Liver (tissue), 8 donors: ENCODE measurements at regions not wholly inside any gene's neighbourhood (a gene's known extent, or its start where the extent isn't known, plus 50 kb on each side); places are given as distances from the start of the nearest gene placed in this dataset.

Experiments used
- DNase-seq: peaks from one replicate; pipeline ENCODE4 v3.0.0-alpha.2; 2017; ENCODE audit warnings: low spot score
- H3K27ac ChIP-seq, 2 donors: one replicate each; pipeline ENCODE4 v1.7.0; 2013; ENCODE audit warnings: inconsistent platforms in 2 of 2, low read length in 2 of 2, control low read depth in 1 of 2, low read depth in 1 of 2, mild to moderate bottlenecking in 1 of 2
- H3K27me3 ChIP-seq, 4 donors: one replicate each; pipeline versions ENCODE4 v1.6.1 to v1.7.0; 2013; ENCODE audit warnings: low read length in 3 of 4, inconsistent platforms in 1 of 4, mild to moderate bottlenecking in 1 of 4, moderate library complexity in 1 of 4; ENCODE audit not compliant: control insufficient read depth in 4 of 4, insufficient read depth in 4 of 4
- H3K36me3 ChIP-seq, 4 donors: one replicate each; pipeline versions ENCODE4 v1.6.1 to v1.7.0; 2013; ENCODE audit warnings: low read length in 3 of 4, mild to moderate bottlenecking in 3 of 4, low read depth in 1 of 4, moderate library complexity in 1 of 4; ENCODE audit not compliant: control insufficient read depth in 4 of 4, insufficient read depth in 3 of 4
- H3K4me1 ChIP-seq, 4 donors: one replicate each; pipeline versions ENCODE4 v1.6.1 to v1.7.0; 2013; ENCODE audit warnings: low read length in 3 of 4, mild to moderate bottlenecking in 3 of 4, moderate library complexity in 1 of 4; ENCODE audit not compliant: control insufficient read depth in 4 of 4, insufficient read depth in 4 of 4
- H3K4me3 ChIP-seq, 3 donors: one replicate each; pipeline versions ENCODE4 v1.6.1 to v1.7.0; 2013; ENCODE audit warnings: low read length in 3 of 3, control low read depth in 1 of 3, low read depth in 1 of 3, mild to moderate bottlenecking in 1 of 3
- H3K9ac ChIP-seq, 2 donors: one replicate each; pipeline ENCODE4 v1.7.0; 2013; ENCODE audit warnings: low read length in 2 of 2, mild to moderate bottlenecking in 2 of 2, moderate library complexity in 2 of 2, control low read depth in 1 of 2, low read depth in 1 of 2
- H3K9me3 ChIP-seq, 4 donors: one replicate each; pipeline versions ENCODE4 v1.6.1 to v1.7.0; 2013; ENCODE audit warnings: low read length in 3 of 4; ENCODE audit not compliant: control insufficient read depth in 4 of 4
- ATF3 ChIP-seq: IDR thresholded peaks from 2 replicates; pipeline ENCODE4 v1.6.1; 2016; ENCODE audit warnings: antibody characterized with exemption
- CTCF ChIP-seq: fragments of 150-350 bp; IDR thresholded peaks from 2 replicates; pipeline ENCODE4 v1.5.1; 2017; ENCODE audit warnings: improper control_type of control experiment, low read depth, low read length; ENCODE audit not compliant: missing input control
- EGR1 ChIP-seq, 2 donors: IDR thresholded peaks; 2 replicates each; pipeline ENCODE4 v1.6.1; 2016 to 2018; ENCODE audit warnings: antibody characterized with exemption in 2 of 2, low read depth in 2 of 2
- FOXA1 ChIP-seq: IDR thresholded peaks from 2 replicates; pipeline ENCODE4 v1.6.1; 2016; ENCODE audit warnings: antibody characterized with exemption
- FOXA2 ChIP-seq: IDR thresholded peaks from 2 replicates; pipeline ENCODE4 v1.6.1; 2016; ENCODE audit warnings: antibody characterized with exemption
- HNF4A ChIP-seq, 2 donors: conservative IDR thresholded peaks; 2 replicates each; pipeline ENCODE4 v1.6.1; 2016; ENCODE audit warnings: antibody characterized with exemption in 2 of 2, mild to moderate bottlenecking in 2 of 2
- HNF4G ChIP-seq: IDR thresholded peaks from 2 replicates; pipeline ENCODE4 v1.6.1; 2016; ENCODE audit warnings: antibody characterized with exemption
- JUND ChIP-seq, 2 donors: IDR thresholded peaks; 2 replicates each; pipeline ENCODE4 v1.6.1; 2016; ENCODE audit warnings: antibody characterized with exemption in 2 of 2
- MAX ChIP-seq: IDR thresholded peaks from 2 replicates; pipeline ENCODE4 v1.6.1; 2016; ENCODE audit warnings: antibody characterized with exemption
- NR2F2 ChIP-seq: IDR thresholded peaks from 2 replicates; pipeline ENCODE4 v1.6.1; 2016; ENCODE audit warnings: antibody characterized with exemption
- RAD21 ChIP-seq, 2 donors: IDR thresholded peaks; 2 replicates each; pipeline ENCODE4 v1.6.1; 2016; ENCODE audit warnings: antibody characterized with exemption in 2 of 2, mild to moderate bottlenecking in 2 of 2
- REST ChIP-seq: IDR thresholded peaks from 2 replicates; pipeline ENCODE4 v1.6.1; 2016; ENCODE audit warnings: antibody characterized with exemption, mild to moderate bottlenecking
- RXRA ChIP-seq, 2 donors: IDR thresholded peaks; 2 replicates each; pipeline ENCODE4 v1.6.1; 2017 to 2018; ENCODE audit warnings: antibody characterized with exemption in 2 of 2, mild to moderate bottlenecking in 1 of 2
- TAF1 ChIP-seq: conservative IDR thresholded peaks from 2 replicates; pipeline ENCODE4 v1.6.1; 2016; ENCODE audit warnings: antibody characterized with exemption, mild to moderate bottlenecking
- YY1 ChIP-seq: IDR thresholded peaks from 2 replicates; pipeline ENCODE4 v1.6.1; 2016; ENCODE audit warnings: antibody characterized with exemption, mild to moderate bottlenecking
- ZBTB33 ChIP-seq: IDR thresholded peaks from 2 replicates; pipeline ENCODE4 v1.6.1; 2016; ENCODE audit warnings: antibody characterized with exemption
- WGBS: extraction: QIAGEN DNeasy Blood & Tissue Kit; methylation state at CpG from one replicate; pipeline ENCODE4 v1.1.7; 2013; 5-methylcytosine and 5-hydroxymethylcytosine counted together
- donor health status: healthy.
- donor health status: healthy.
- donor health status: healthy.
- donor health status: healthy.
- donor health status: healthy.

GRCh38 chr7:115306586-115306985, 384.7 kb downstream of the MDFIC start:
- no peaks in the 10 kb centered on the region for H3K4me1 ChIP-seq
- 70% methylated on average over 2 of the region's 2 CpGs for WGBS
- DNase-seq, result no peak

More at GRCh38 chr7:115306586-115306985, 384.7 kb downstream of the MDFIC start:
- no peaks in the 10 kb centered on the region for H3K36me3 ChIP-seq
- no peak overlapping the region for H3K9ac ChIP-seq
- H3K9me3 ChIP-seq, result no peaks in the 10 kb centered on the region
- H3K4me3 ChIP-seq, result no peak overlapping the region
- no peak overlapping the region for H3K27ac ChIP-seq
- no peaks in the 10 kb centered on the region for H3K27me3 ChIP-seq
- TF ChIP-seq ATF3 (no peak), HNF4G (no peak), CTCF (no peak), FOXA2 (no peak), TAF1 (no peak), REST (no peak), ZBTB33 (no peak), EGR1 (IDR thresholded peaks at IDR 0.05; ENCODE audit: low read depth in 2 of 2) (no peak), JUND (IDR thresholded peaks at IDR 0.05) (no peak), RXRA (IDR thresholded peaks at IDR 0.05) (no peak), RAD21 (IDR thresholded peaks at IDR 0.05) (no peak), YY1 (no peak), FOXA1 (no peak), HNF4A (conservative IDR thresholded peaks at IDR 0.05) (no peak), MAX (no peak), NR2F2 (no peak)
